ENCODE measurements at regions not wholly inside any gene's neighbourhood (a gene's known extent, or its start where the extent isn't known, plus 50 kb on each side); places are given as distances from the start of the nearest gene placed in this dataset.
"Not testable (repeated sequence)": the region's sequence is repeated elsewhere in the genome, so short reads cannot be mapped to it uniquely, and the experiment has no call there.

- H3K27ac Mint-ChIP-seq; H3K36me3 Mint-ChIP-seq; ATAC-seq (ENCODE audit: low read depth in 2 of 2); H3K27me3 Mint-ChIP-seq; H3K9me3 Mint-ChIP-seq; H3K4me1 Mint-ChIP-seq; DNase-seq; H3K4me3 Mint-ChIP-seq: not testable (repeated sequence)
These were observed 124.3 kb downstream of the TP53TG3F start for GRCh38 chr16:33583702-33584101.

- not testable (repeated sequence) for H3K4me1 Mint-ChIP-seq, H3K9me3 Mint-ChIP-seq
These were observed 129.2 kb downstream of the TP53TG3F start for GRCh38 chr16:33588589-33588988.

GRCh38 chr16:33593344-33593743 is 133.9 kb downstream of the TP53TG3F start:
- H3K27me3 Mint-ChIP-seq; H3K4me3 Mint-ChIP-seq; DNase-seq; ATAC-seq (ENCODE audit: low read depth in 2 of 2); H3K9me3 Mint-ChIP-seq; H3K27ac Mint-ChIP-seq; H3K36me3 Mint-ChIP-seq; H3K4me1 Mint-ChIP-seq: not testable (repeated sequence)

More at GRCh38 chr16:33588589-33588988, 129.2 kb downstream of the TP53TG3F start:
- H3K27ac Mint-ChIP-seq; H3K36me3 Mint-ChIP-seq; ATAC-seq (ENCODE audit: low read depth in 2 of 2); H3K27me3 Mint-ChIP-seq; DNase-seq; H3K4me3 Mint-ChIP-seq: not testable (repeated sequence)

- not testable (repeated sequence) for H3K36me3 Mint-ChIP-seq, H3K27me3 Mint-ChIP-seq
These were observed 135.7 kb downstream of the TP53TG3F start for GRCh38 chr16:33595074-33595473.

GRCh38 chr16:33601029-33601428 is 141.6 kb downstream of the TP53TG3F start:
- DNase-seq, H3K4me3 Mint-ChIP-seq, H3K27ac Mint-ChIP-seq, H3K27me3 Mint-ChIP-seq, H3K9me3 Mint-ChIP-seq, H3K4me1 Mint-ChIP-seq, H3K36me3 Mint-ChIP-seq: not testable (repeated sequence)
- ATAC-seq (ENCODE audit: low read depth in 2 of 2) = peak in 1 of 2 donors; percentile 58

More at GRCh38 chr16:33595074-33595473, 135.7 kb downstream of the TP53TG3F start:
- DNase-seq; H3K4me3 Mint-ChIP-seq; ATAC-seq (ENCODE audit: low read depth in 2 of 2); H3K27ac Mint-ChIP-seq; H3K4me1 Mint-ChIP-seq; H3K9me3 Mint-ChIP-seq: not testable (repeated sequence)

- H3K9me3 Mint-ChIP-seq; H3K27me3 Mint-ChIP-seq; H3K27ac Mint-ChIP-seq; ATAC-seq (ENCODE audit: low read depth in 2 of 2); DNase-seq; H3K4me3 Mint-ChIP-seq; H3K36me3 Mint-ChIP-seq; H3K4me1 Mint-ChIP-seq: not testable (repeated sequence)
These were observed 164.2 kb downstream of the TP53TG3F start for GRCh38 chr16:33623535-33624077.

GRCh38 chr16:33628895-33629294 is 169.5 kb downstream of the TP53TG3F start:
- ATAC-seq (ENCODE audit: low read depth in 2 of 2); H3K27me3 Mint-ChIP-seq; DNase-seq; H3K4me3 Mint-ChIP-seq; H3K4me1 Mint-ChIP-seq; H3K36me3 Mint-ChIP-seq; H3K27ac Mint-ChIP-seq: not testable (repeated sequence)
- peaks cover 0 to 11% (median 0%) of the 10 kb centered on the region in 7 donors for H3K9me3 Mint-ChIP-seq

GRCh38 chr16:33631713-33632112 is 172.3 kb downstream of the TP53TG3F start:
- not testable (repeated sequence) for H3K36me3 Mint-ChIP-seq; ATAC-seq (ENCODE audit: low read depth in 2 of 2)

GRCh38 chr16:33634057-33634456 is 174.6 kb downstream of the TP53TG3F start:
- not testable (repeated sequence) for ATAC-seq (ENCODE audit: low read depth in 2 of 2)

More at GRCh38 chr16:33631713-33632112, 172.3 kb downstream of the TP53TG3F start:
- H3K27me3 Mint-ChIP-seq, H3K27ac Mint-ChIP-seq, H3K4me1 Mint-ChIP-seq, DNase-seq, H3K4me3 Mint-ChIP-seq: not testable (repeated sequence)
- H3K9me3 Mint-ChIP-seq = peaks cover 0 to 13% (median 3%) of the 10 kb centered on the region in 7 donors

GRCh38 chr16:33636760-33637159 is 177.3 kb downstream of the TP53TG3F start:
- H3K27ac Mint-ChIP-seq, H3K36me3 Mint-ChIP-seq: not testable (repeated sequence)

More at GRCh38 chr16:33634057-33634456, 174.6 kb downstream of the TP53TG3F start:
- not testable (repeated sequence) for H3K4me3 Mint-ChIP-seq, H3K36me3 Mint-ChIP-seq, H3K9me3 Mint-ChIP-seq, DNase-seq, H3K27ac Mint-ChIP-seq, H3K4me1 Mint-ChIP-seq, H3K27me3 Mint-ChIP-seq

GRCh38 chr16:33643270-33643669 is 183.9 kb downstream of the TP53TG3F start:
- not testable (repeated sequence) for H3K4me1 Mint-ChIP-seq; H3K27ac Mint-ChIP-seq; DNase-seq; H3K9me3 Mint-ChIP-seq; H3K27me3 Mint-ChIP-seq; H3K36me3 Mint-ChIP-seq; ATAC-seq (ENCODE audit: low read depth in 2 of 2); H3K4me3 Mint-ChIP-seq

More at GRCh38 chr16:33636760-33637159, 177.3 kb downstream of the TP53TG3F start:
- not testable (repeated sequence) for ATAC-seq (ENCODE audit: low read depth in 2 of 2); H3K9me3 Mint-ChIP-seq; H3K4me1 Mint-ChIP-seq; DNase-seq; H3K4me3 Mint-ChIP-seq; H3K27me3 Mint-ChIP-seq

- DNase-seq, H3K9me3 Mint-ChIP-seq, H3K27ac Mint-ChIP-seq, H3K4me1 Mint-ChIP-seq, H3K36me3 Mint-ChIP-seq, H3K27me3 Mint-ChIP-seq, H3K4me3 Mint-ChIP-seq: not testable (repeated sequence)
- peak in 1 of 2 donors; percentile 61 for ATAC-seq (ENCODE audit: low read depth in 2 of 2)
These were observed 184.4 kb downstream of the TP53TG3F start for GRCh38 chr16:33643698-33644381.

GRCh38 chr16:33646386-33646785 is 187.0 kb downstream of the TP53TG3F start:
- H3K9me3 Mint-ChIP-seq; H3K27ac Mint-ChIP-seq; H3K36me3 Mint-ChIP-seq; H3K4me1 Mint-ChIP-seq; H3K4me3 Mint-ChIP-seq; ATAC-seq (ENCODE audit: low read depth in 2 of 2); H3K27me3 Mint-ChIP-seq; DNase-seq: not testable (repeated sequence)

- DNase-seq, H3K4me1 Mint-ChIP-seq, H3K27me3 Mint-ChIP-seq, H3K9me3 Mint-ChIP-seq, H3K36me3 Mint-ChIP-seq: not testable (repeated sequence)
- Mint-ChIP-seq H3K4me3 (peak overlapping the region in 2 of 8 donors; percentile 32 to 38), H3K27ac (peak overlapping the region in 1 of 6 donors; percentile 36)
- peak in 1 of 2 donors; percentile 64 for ATAC-seq (ENCODE audit: low read depth in 2 of 2)
These were observed 196.3 kb downstream of the TP53TG3F start for GRCh38 chr16:33655756-33656155.
